ENCODE measurements at regions not wholly inside any gene's neighbourhood (a gene's known extent, or its start where the extent isn't known, plus 50 kb on each side); places are given as distances from the start of the nearest gene placed in this dataset.
"Not testable (repeated sequence)": the region's sequence is repeated elsewhere in the genome, so short reads cannot be mapped to it uniquely, and the experiment has no call there.

GRCh38 chr3:8027954-8028353 lies 473.7 kb upstream of the LMCD1 start:
- Histone ChIP-seq H3K27me3 (ENCODE audit: control insufficient read depth in 5 of 5, insufficient read depth in 4 of 5, low read length in 5 of 5) (no peaks in the 10 kb centered on the region), H3K4me1 (ENCODE audit: control insufficient read depth in 5 of 5, insufficient read depth in 5 of 5, low read length in 5 of 5) (no peaks in the 10 kb centered on the region), H3K36me3 (ENCODE audit: control insufficient read depth in 5 of 5, insufficient read depth in 5 of 5, low read length in 5 of 5) (no peaks in the 10 kb centered on the region), H3K9me3 (ENCODE audit: control insufficient read depth in 5 of 5, low read length in 5 of 5) (no peaks in the 10 kb centered on the region), H3K9ac (ENCODE audit: low read length in 5 of 5) (no peak overlapping the region), H3K4me3 (ENCODE audit: low read depth in 1 of 5, low read length in 5 of 5) (no peak overlapping the region), H3K27ac (ENCODE audit: low read depth, low read length) (no peak overlapping the region)

- H3K36me3 ChIP-seq (ENCODE audit: control insufficient read depth in 5 of 5, insufficient read depth in 5 of 5, low read length in 5 of 5): no peaks in the 10 kb centered on the region
- H3K27ac ChIP-seq (ENCODE audit: low read depth, low read length): no peak overlapping the region
- no peaks in the 10 kb centered on the region for H3K9me3 ChIP-seq (ENCODE audit: control insufficient read depth in 5 of 5, low read length in 5 of 5)
- no peak overlapping the region for H3K9ac ChIP-seq (ENCODE audit: low read length in 5 of 5)
- no peak overlapping the region for H3K4me3 ChIP-seq (ENCODE audit: low read depth in 1 of 5, low read length in 5 of 5)
- no peaks in the 10 kb centered on the region for H3K27me3 ChIP-seq (ENCODE audit: control insufficient read depth in 5 of 5, insufficient read depth in 4 of 5, low read length in 5 of 5)
- peaks cover 0 to 7% (median 3%) of the 10 kb centered on the region in 5 donors for H3K4me1 ChIP-seq (ENCODE audit: control insufficient read depth in 5 of 5, insufficient read depth in 5 of 5, low read length in 5 of 5)
These were observed 451.3 kb upstream of the LMCD1 start for GRCh38 chr3:8050283-8050682.

GRCh38 chr3:8052659-8053058 lies 449.0 kb upstream of the LMCD1 start:
- Histone ChIP-seq H3K27ac (ENCODE audit: low read depth, low read length) (no peak overlapping the region), H3K9ac (ENCODE audit: low read length in 5 of 5) (no peak overlapping the region), H3K9me3 (ENCODE audit: control insufficient read depth in 5 of 5, low read length in 5 of 5) (no peaks in the 10 kb centered on the region), H3K4me1 (ENCODE audit: control insufficient read depth in 5 of 5, insufficient read depth in 5 of 5, low read length in 5 of 5) (peaks cover 0 to 9% (median 3%) of the 10 kb centered on the region in 5 donors), H3K4me3 (ENCODE audit: low read depth in 1 of 5, low read length in 5 of 5) (no peak overlapping the region), H3K27me3 (ENCODE audit: control insufficient read depth in 5 of 5, insufficient read depth in 4 of 5, low read length in 5 of 5) (no peaks in the 10 kb centered on the region), H3K36me3 (ENCODE audit: control insufficient read depth in 5 of 5, insufficient read depth in 5 of 5, low read length in 5 of 5) (no peaks in the 10 kb centered on the region)

GRCh38 chr3:8068135-8068534 lies 433.5 kb upstream of the LMCD1 start:
- H3K9me3 ChIP-seq (ENCODE audit: control insufficient read depth in 5 of 5, low read length in 5 of 5); H3K27ac ChIP-seq (ENCODE audit: low read depth, low read length); H3K27me3 ChIP-seq (ENCODE audit: control insufficient read depth in 5 of 5, insufficient read depth in 4 of 5, low read length in 5 of 5); H3K4me1 ChIP-seq (ENCODE audit: control insufficient read depth in 5 of 5, insufficient read depth in 5 of 5, low read length in 5 of 5); H3K4me3 ChIP-seq (ENCODE audit: low read depth in 1 of 5, low read length in 5 of 5); H3K36me3 ChIP-seq (ENCODE audit: control insufficient read depth in 5 of 5, insufficient read depth in 5 of 5, low read length in 5 of 5); H3K9ac ChIP-seq (ENCODE audit: low read length in 5 of 5): not testable (repeated sequence)

GRCh38 chr3:8069471-8069870 lies 432.2 kb upstream of the LMCD1 start:
- Histone ChIP-seq H3K4me3 (ENCODE audit: low read depth in 1 of 5, low read length in 5 of 5) (no peak overlapping the region), H3K4me1 (ENCODE audit: control insufficient read depth in 5 of 5, insufficient read depth in 5 of 5, low read length in 5 of 5) (no peaks in the 10 kb centered on the region), H3K36me3 (ENCODE audit: control insufficient read depth in 5 of 5, insufficient read depth in 5 of 5, low read length in 5 of 5) (no peaks in the 10 kb centered on the region), H3K9me3 (ENCODE audit: control insufficient read depth in 5 of 5, low read length in 5 of 5) (peaks cover 0 to 2% (median 0%) of the 10 kb centered on the region in 5 donors), H3K27me3 (ENCODE audit: control insufficient read depth in 5 of 5, insufficient read depth in 4 of 5, low read length in 5 of 5) (no peaks in the 10 kb centered on the region), H3K9ac (ENCODE audit: low read length in 5 of 5) (no peak overlapping the region), H3K27ac (ENCODE audit: low read depth, low read length) (no peak overlapping the region)

- no peaks in the 10 kb centered on the region for H3K4me1 ChIP-seq (ENCODE audit: control insufficient read depth in 5 of 5, insufficient read depth in 5 of 5, low read length in 5 of 5)
- no peak overlapping the region for H3K4me3 ChIP-seq (ENCODE audit: low read depth in 1 of 5, low read length in 5 of 5)
- H3K36me3 ChIP-seq (ENCODE audit: control insufficient read depth in 5 of 5, insufficient read depth in 5 of 5, low read length in 5 of 5): no peaks in the 10 kb centered on the region
- no peaks in the 10 kb centered on the region for H3K27me3 ChIP-seq (ENCODE audit: control insufficient read depth in 5 of 5, insufficient read depth in 4 of 5, low read length in 5 of 5)
- peaks cover 0 to 2% (median 0%) of the 10 kb centered on the region in 5 donors for H3K9me3 ChIP-seq (ENCODE audit: control insufficient read depth in 5 of 5, low read length in 5 of 5)
- H3K27ac ChIP-seq (ENCODE audit: low read depth, low read length): no peak overlapping the region
- H3K9ac ChIP-seq (ENCODE audit: low read length in 5 of 5): no peak overlapping the region
These were observed 431.6 kb upstream of the LMCD1 start for GRCh38 chr3:8070011-8070410.

GRCh38 chr3:8074740-8075139 lies 426.9 kb upstream of the LMCD1 start:
- H3K9me3 ChIP-seq (ENCODE audit: control insufficient read depth in 5 of 5, low read length in 5 of 5); H3K27ac ChIP-seq (ENCODE audit: low read depth, low read length); H3K9ac ChIP-seq (ENCODE audit: low read length in 5 of 5); H3K36me3 ChIP-seq (ENCODE audit: control insufficient read depth in 5 of 5, insufficient read depth in 5 of 5, low read length in 5 of 5); H3K27me3 ChIP-seq (ENCODE audit: control insufficient read depth in 5 of 5, insufficient read depth in 4 of 5, low read length in 5 of 5); H3K4me1 ChIP-seq (ENCODE audit: control insufficient read depth in 5 of 5, insufficient read depth in 5 of 5, low read length in 5 of 5); H3K4me3 ChIP-seq (ENCODE audit: low read depth in 1 of 5, low read length in 5 of 5): not testable (repeated sequence)

GRCh38 chr3:8077126-8077525 lies 424.5 kb upstream of the LMCD1 start:
- H3K4me1 ChIP-seq (ENCODE audit: control insufficient read depth in 5 of 5, insufficient read depth in 5 of 5, low read length in 5 of 5): no peaks in the 10 kb centered on the region
- H3K9ac ChIP-seq (ENCODE audit: low read length in 5 of 5): no peak overlapping the region
- H3K9me3 ChIP-seq (ENCODE audit: control insufficient read depth in 5 of 5, low read length in 5 of 5): no peaks in the 10 kb centered on the region
- H3K4me3 ChIP-seq (ENCODE audit: low read depth in 1 of 5, low read length in 5 of 5): no peak overlapping the region
- no peak overlapping the region for H3K27ac ChIP-seq (ENCODE audit: low read depth, low read length)
- no peaks in the 10 kb centered on the region for H3K36me3 ChIP-seq (ENCODE audit: control insufficient read depth in 5 of 5, insufficient read depth in 5 of 5, low read length in 5 of 5)
- H3K27me3 ChIP-seq (ENCODE audit: control insufficient read depth in 5 of 5, insufficient read depth in 4 of 5, low read length in 5 of 5): no peaks in the 10 kb centered on the region

GRCh38 chr3:8080464-8080863 lies 421.2 kb upstream of the LMCD1 start:
- no peak overlapping the region for H3K9ac ChIP-seq (ENCODE audit: low read length in 5 of 5)
- H3K4me3 ChIP-seq (ENCODE audit: low read depth in 1 of 5, low read length in 5 of 5): no peak overlapping the region
- no peaks in the 10 kb centered on the region for H3K4me1 ChIP-seq (ENCODE audit: control insufficient read depth in 5 of 5, insufficient read depth in 5 of 5, low read length in 5 of 5)
- no peaks in the 10 kb centered on the region for H3K9me3 ChIP-seq (ENCODE audit: control insufficient read depth in 5 of 5, low read length in 5 of 5)
- no peaks in the 10 kb centered on the region for H3K27me3 ChIP-seq (ENCODE audit: control insufficient read depth in 5 of 5, insufficient read depth in 4 of 5, low read length in 5 of 5)
- no peak overlapping the region for H3K27ac ChIP-seq (ENCODE audit: low read depth, low read length)
- H3K36me3 ChIP-seq (ENCODE audit: control insufficient read depth in 5 of 5, insufficient read depth in 5 of 5, low read length in 5 of 5): no peaks in the 10 kb centered on the region

GRCh38 chr3:8085498-8085897 lies 416.1 kb upstream of the LMCD1 start:
- no peaks in the 10 kb centered on the region for H3K27me3 ChIP-seq (ENCODE audit: control insufficient read depth in 5 of 5, insufficient read depth in 4 of 5, low read length in 5 of 5)
- H3K36me3 ChIP-seq (ENCODE audit: control insufficient read depth in 5 of 5, insufficient read depth in 5 of 5, low read length in 5 of 5): no peaks in the 10 kb centered on the region
- H3K27ac ChIP-seq (ENCODE audit: low read depth, low read length): no peak overlapping the region
- no peaks in the 10 kb centered on the region for H3K9me3 ChIP-seq (ENCODE audit: control insufficient read depth in 5 of 5, low read length in 5 of 5)
- H3K9ac ChIP-seq (ENCODE audit: low read length in 5 of 5): no peak overlapping the region
- no peaks in the 10 kb centered on the region for H3K4me1 ChIP-seq (ENCODE audit: control insufficient read depth in 5 of 5, insufficient read depth in 5 of 5, low read length in 5 of 5)
- no peak overlapping the region for H3K4me3 ChIP-seq (ENCODE audit: low read depth in 1 of 5, low read length in 5 of 5)

- Histone ChIP-seq H3K9ac (ENCODE audit: low read length in 5 of 5) (no peak overlapping the region), H3K4me1 (ENCODE audit: control insufficient read depth in 5 of 5, insufficient read depth in 5 of 5, low read length in 5 of 5) (no peaks in the 10 kb centered on the region), H3K27ac (ENCODE audit: low read depth, low read length) (no peak overlapping the region)
These were observed 413.7 kb upstream of the LMCD1 start for GRCh38 chr3:8087951-8088350.

More at GRCh38 chr3:8087951-8088350, 413.7 kb upstream of the LMCD1 start:
- no peaks in the 10 kb centered on the region for H3K9me3 ChIP-seq (ENCODE audit: control insufficient read depth in 5 of 5, low read length in 5 of 5)
- no peaks in the 10 kb centered on the region for H3K36me3 ChIP-seq (ENCODE audit: control insufficient read depth in 5 of 5, insufficient read depth in 5 of 5, low read length in 5 of 5)
- H3K27me3 ChIP-seq (ENCODE audit: control insufficient read depth in 5 of 5, insufficient read depth in 4 of 5, low read length in 5 of 5): no peaks in the 10 kb centered on the region
- no peak overlapping the region for H3K4me3 ChIP-seq (ENCODE audit: low read depth in 1 of 5, low read length in 5 of 5)

Measured in subcutaneous abdominal adipose tissue (tissue), 5 donors.